Neural cell (in vitro differentiated cells): ENCODE measurements at regions not wholly inside any gene's neighbourhood (a gene's known extent, or its start where the extent isn't known, plus 50 kb on each side); places are given as distances from the start of the nearest gene placed in this dataset.

ENCODE experiments used
- H2AFZ ChIP-seq: fragments of 200-600, 300-800 bp; sonication (generic), shearing (Covaris generic); 2 replicates; pipeline ENCODE4 v1.6.0; 2014; ENCODE audit warnings: low read depth, mild to moderate bottlenecking, antibody characterized with exemption, low read length, moderate library complexity
- H3F3A ChIP-seq: fragments of 200-600 bp; shearing (Covaris generic); 2 replicates; pipeline ENCODE4 v1.6.1; 2016; ENCODE audit warnings: mild to moderate bottlenecking, moderate library complexity, mixed read lengths, antibody characterized with exemption, low read length; ENCODE audit not compliant: insufficient read depth, poor library complexity, severe bottlenecking
- H3K27ac ChIP-seq: fragments of 200-600, 300-800 bp; sonication (generic), shearing (Covaris generic); 2 replicates; pipeline ENCODE4 v1.5.1; 2014; ENCODE audit warnings: mild to moderate bottlenecking, low read length, moderate library complexity
- H3K27me3 ChIP-seq: fragments of 300-800, 200-600 bp; sonication (generic), shearing (Covaris generic); 2 replicates; pipeline ENCODE4 v1.6.0; 2014; ENCODE audit warnings: mild to moderate bottlenecking, low read depth, low read length, moderate library complexity; ENCODE audit not compliant: insufficient read depth
- H3K36me3 ChIP-seq: fragments of 300-800, 200-600 bp; sonication (generic), shearing (Covaris generic); 2 replicates; pipeline ENCODE4 v1.5.1; 2014; ENCODE audit warnings: mild to moderate bottlenecking, antibody characterized with exemption, low read length, moderate library complexity; ENCODE audit not compliant: insufficient read depth
- H3K4me2 ChIP-seq: fragments of 300-800, 200-600 bp; sonication (generic), shearing (Covaris generic); 2 replicates; pipeline ENCODE4 v1.6.0; 2014; ENCODE audit warnings: mild to moderate bottlenecking, low read length
- H3K4me3 ChIP-seq: fragments of 300-800, 200-600 bp; sonication (generic), shearing (Covaris generic); 2 replicates; pipeline ENCODE4 v1.5.1; 2014; ENCODE audit warnings: mild to moderate bottlenecking, low read length, moderate library complexity
- H3K79me2 ChIP-seq: fragments of 200-600 bp; shearing (Covaris generic); replicated peaks from 2 replicates; pipeline ENCODE4 v1.6.0; 2014; ENCODE audit warnings: mild to moderate bottlenecking, low read length, moderate library complexity; ENCODE audit not compliant: insufficient read depth
- H3K9ac ChIP-seq: fragments of 300-800, 200-600 bp; sonication (generic), shearing (Covaris generic); 2 replicates; pipeline ENCODE4 v1.6.1; 2016; ENCODE audit warnings: mild to moderate bottlenecking, low read length, mixed read lengths
- H3K9me2 ChIP-seq: fragments of 200-600 bp; shearing (Covaris generic); 2 replicates; pipeline ENCODE4 v1.6.1; 2016; ENCODE audit warnings: mild to moderate bottlenecking, low read length, mixed read lengths; ENCODE audit not compliant: insufficient read depth
- H3K9me3 ChIP-seq: fragments of 200-600, 300-800 bp; sonication (generic), shearing (Covaris generic); 2 replicates; pipeline ENCODE4 v1.6.1; 2016; ENCODE audit warnings: mild to moderate bottlenecking, mixed run types, low read length, moderate library complexity, mixed read lengths
- H4K20me1 ChIP-seq: fragments of 200-600 bp; shearing (Covaris generic); 2 replicates; pipeline ENCODE4 v1.6.1; 2016; ENCODE audit warnings: mild to moderate bottlenecking, mixed run types; ENCODE audit not compliant: insufficient read depth
- EP300 ChIP-seq: fragments of 450-650 bp; conservative IDR thresholded peaks from 2 replicates; pipeline ENCODE4 v1.6.1; 2014; ENCODE audit warnings: antibody characterized with exemption, mild to moderate bottlenecking, moderate library complexity; ENCODE audit not compliant: poor library complexity, severe bottlenecking
- EZH2 ChIP-seq: fragments of 200-600, 300-800 bp; shearing (Covaris generic), sonication (generic); IDR thresholded peaks from 2 replicates; pipeline ENCODE4 v1.6.1; 2014; ENCODE audit warnings: antibody characterized with exemption, low read length, borderline replicate concordance, mild to moderate bottlenecking; ENCODE audit not compliant: insufficient read depth, poor library complexity, severe bottlenecking
- MXI1 ChIP-seq: fragments of 450-650 bp; conservative IDR thresholded peaks from 2 replicates; pipeline ENCODE4 v1.6.1; 2014; ENCODE audit warnings: antibody characterized with exemption, mild to moderate bottlenecking; ENCODE audit not compliant: poor library complexity, severe bottlenecking
- POLR2AphosphoS5 ChIP-seq: IDR thresholded peaks from 2 replicates; pipeline ENCODE4 v1.6.1; 2012
- RAD21 ChIP-seq: fragments of 450-650 bp; conservative IDR thresholded peaks from 2 replicates; pipeline ENCODE4 v1.6.1; 2014; ENCODE audit warnings: antibody characterized with exemption, mild to moderate bottlenecking, moderate library complexity
- REST ChIP-seq: IDR thresholded peaks from 2 replicates; pipeline ENCODE4 v1.6.1; 2012; ENCODE audit warnings: borderline replicate concordance
- SMC3 ChIP-seq: fragments of 450-650 bp; conservative IDR thresholded peaks from 2 replicates; pipeline ENCODE4 v1.6.1; 2014; ENCODE audit warnings: antibody characterized with exemption, mild to moderate bottlenecking, moderate library complexity; ENCODE audit not compliant: poor library complexity
- TAF1 ChIP-seq: IDR thresholded peaks from 2 replicates; pipeline ENCODE4 v1.6.1; 2012; ENCODE audit warnings: low read depth
- TF ChIP-seq, protein P1 (sequence below): fragments of 450-650 bp; IDR thresholded peaks from 2 replicates; pipeline ENCODE4 v1.5.1; 2014; ENCODE audit warnings: antibody characterized with exemption, mild to moderate bottlenecking, moderate library complexity; ENCODE audit not compliant: poor library complexity, severe bottlenecking

DNA sequence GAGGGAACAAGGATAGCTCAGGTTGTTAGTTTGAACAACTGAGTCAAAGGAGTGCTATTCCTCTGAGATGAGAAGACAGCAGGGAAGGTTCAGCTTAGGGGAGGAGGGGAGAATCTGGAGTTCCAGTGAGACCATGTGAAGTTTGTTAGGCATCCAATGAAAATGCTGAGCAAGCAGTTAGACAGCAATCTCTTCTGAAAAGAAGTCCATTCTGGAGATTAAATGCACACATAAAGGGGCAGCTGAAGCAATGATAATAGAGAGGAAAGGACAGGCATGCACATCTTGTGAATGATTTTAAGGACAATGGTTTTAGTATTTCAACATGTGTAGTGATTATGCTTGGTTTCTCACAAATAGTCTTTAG lies 89.7 kb upstream of the GHITM start:
- Histone ChIP-seq H3K36me3 (no peaks in the 10 kb centered on the region), H3K79me2 (no peaks in the 10 kb centered on the region), H3K9me2 (no peaks in the 10 kb centered on the region), H3K27me3 (no peaks in the 10 kb centered on the region), H3K27ac (no peak overlapping the region), H4K20me1 (no peaks in the 10 kb centered on the region), H2AFZ (no peak overlapping the region), H3F3A (no peaks in the 10 kb centered on the region), H3K4me3 (no peak overlapping the region), H3K9me3 (peaks cover 3% of the 10 kb centered on the region), H3K4me2 (no peak overlapping the region), H3K9ac (no peak overlapping the region)
- TF ChIP-seq EZH2 (no peak), POLR2AphosphoS5 (no peak), MXI1 (no peak), TAF1 (no peak), REST (no peak), EP300 (no peak), RAD21 (no peak), SMC3 (no peak)
- TF ChIP-seq, protein P1, sequence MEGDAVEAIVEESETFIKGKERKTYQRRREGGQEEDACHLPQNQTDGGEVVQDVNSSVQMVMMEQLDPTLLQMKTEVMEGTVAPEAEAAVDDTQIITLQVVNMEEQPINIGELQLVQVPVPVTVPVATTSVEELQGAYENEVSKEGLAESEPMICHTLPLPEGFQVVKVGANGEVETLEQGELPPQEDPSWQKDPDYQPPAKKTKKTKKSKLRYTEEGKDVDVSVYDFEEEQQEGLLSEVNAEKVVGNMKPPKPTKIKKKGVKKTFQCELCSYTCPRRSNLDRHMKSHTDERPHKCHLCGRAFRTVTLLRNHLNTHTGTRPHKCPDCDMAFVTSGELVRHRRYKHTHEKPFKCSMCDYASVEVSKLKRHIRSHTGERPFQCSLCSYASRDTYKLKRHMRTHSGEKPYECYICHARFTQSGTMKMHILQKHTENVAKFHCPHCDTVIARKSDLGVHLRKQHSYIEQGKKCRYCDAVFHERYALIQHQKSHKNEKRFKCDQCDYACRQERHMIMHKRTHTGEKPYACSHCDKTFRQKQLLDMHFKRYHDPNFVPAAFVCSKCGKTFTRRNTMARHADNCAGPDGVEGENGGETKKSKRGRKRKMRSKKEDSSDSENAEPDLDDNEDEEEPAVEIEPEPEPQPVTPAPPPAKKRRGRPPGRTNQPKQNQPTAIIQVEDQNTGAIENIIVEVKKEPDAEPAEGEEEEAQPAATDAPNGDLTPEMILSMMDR, result no peak

DNA sequence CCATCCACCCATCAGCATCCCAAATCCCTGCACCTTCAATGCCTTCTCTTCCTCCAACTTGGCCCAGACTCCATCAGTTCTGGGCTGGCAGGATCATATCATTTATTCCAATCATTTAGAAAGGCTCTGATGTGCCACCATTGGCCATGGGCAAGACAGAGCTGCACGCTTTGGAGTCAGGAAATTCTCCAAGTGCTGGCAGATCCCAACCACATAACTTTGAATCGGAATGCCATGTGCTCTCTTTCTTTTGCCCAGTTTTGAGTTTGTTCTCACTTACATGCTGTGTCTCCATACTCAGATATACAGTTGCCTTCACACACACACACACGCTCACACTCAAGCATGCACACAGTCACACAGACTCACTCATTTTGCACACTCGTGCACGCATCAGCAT lies 85.7 kb upstream of the GHITM start:
- no peaks in the 10 kb centered on the region for H3K27me3 ChIP-seq
- no peak overlapping the region for H3K9ac ChIP-seq
- no peak for TF ChIP-seq REST
- no peak for TF ChIP-seq MXI1
- TF ChIP-seq POLR2AphosphoS5, result no peak
- no peak for TF ChIP-seq SMC3
- TF ChIP-seq, protein P1, result no peak
- TF ChIP-seq EP300, result no peak
- TF ChIP-seq EZH2, result no peak
- no peak for TF ChIP-seq TAF1
- TF ChIP-seq RAD21, result no peak
- H4K20me1 ChIP-seq, result no peaks in the 10 kb centered on the region
- H2AFZ ChIP-seq, result no peak overlapping the region
- no peak overlapping the region for H3K4me2 ChIP-seq
- no peak overlapping the region for H3K27ac ChIP-seq
- no peaks in the 10 kb centered on the region for H3K36me3 ChIP-seq
- H3K9me3 ChIP-seq, result peaks cover 3% of the 10 kb centered on the region
- H3F3A ChIP-seq, result no peaks in the 10 kb centered on the region
- no peaks in the 10 kb centered on the region for H3K9me2 ChIP-seq
- H3K79me2 ChIP-seq, result no peaks in the 10 kb centered on the region
- no peak overlapping the region for H3K4me3 ChIP-seq
